Thyroid gland (tissue), 4 donors: ENCODE measurements at regions not wholly inside any gene's neighbourhood (a gene's known extent, or its start where the extent isn't known, plus 50 kb on each side); places are given as distances from the start of the nearest gene placed in this dataset.

Experiments used
- POLR2A ChIP-seq, 2 donors: fragments of 450-650 bp; IDR thresholded peaks; one replicate each; pipeline ENCODE4 v1.6.1; 2017; ENCODE audit warnings: antibody characterized with exemption in 2 of 2, mild to moderate bottlenecking in 2 of 2, moderate library complexity in 1 of 2
- TF ChIP-seq, protein P1 (sequence below), 6 experiments: fragments of 200-600 bp in 3 of 6; fragments of 450-650 bp in 3 of 6; sonication (generic) in 3 of 6; IDR thresholded peaks; one replicate each; pipeline ENCODE4 v1.5.1; 2016 to 2019; ENCODE audit warnings: antibody characterized with exemption in 6 of 6, mild to moderate bottlenecking in 2 of 6, inconsistent platforms in 1 of 6, moderate library complexity in 1 of 6

GRCh38 chr5:1962619-1963355 is 80.1 kb upstream of the IRX4 start:
- TF ChIP-seq, protein P1, sequence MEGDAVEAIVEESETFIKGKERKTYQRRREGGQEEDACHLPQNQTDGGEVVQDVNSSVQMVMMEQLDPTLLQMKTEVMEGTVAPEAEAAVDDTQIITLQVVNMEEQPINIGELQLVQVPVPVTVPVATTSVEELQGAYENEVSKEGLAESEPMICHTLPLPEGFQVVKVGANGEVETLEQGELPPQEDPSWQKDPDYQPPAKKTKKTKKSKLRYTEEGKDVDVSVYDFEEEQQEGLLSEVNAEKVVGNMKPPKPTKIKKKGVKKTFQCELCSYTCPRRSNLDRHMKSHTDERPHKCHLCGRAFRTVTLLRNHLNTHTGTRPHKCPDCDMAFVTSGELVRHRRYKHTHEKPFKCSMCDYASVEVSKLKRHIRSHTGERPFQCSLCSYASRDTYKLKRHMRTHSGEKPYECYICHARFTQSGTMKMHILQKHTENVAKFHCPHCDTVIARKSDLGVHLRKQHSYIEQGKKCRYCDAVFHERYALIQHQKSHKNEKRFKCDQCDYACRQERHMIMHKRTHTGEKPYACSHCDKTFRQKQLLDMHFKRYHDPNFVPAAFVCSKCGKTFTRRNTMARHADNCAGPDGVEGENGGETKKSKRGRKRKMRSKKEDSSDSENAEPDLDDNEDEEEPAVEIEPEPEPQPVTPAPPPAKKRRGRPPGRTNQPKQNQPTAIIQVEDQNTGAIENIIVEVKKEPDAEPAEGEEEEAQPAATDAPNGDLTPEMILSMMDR (IDR thresholded peaks at IDR 0.05): no peak
- no peak for TF ChIP-seq POLR2A (IDR thresholded peaks at IDR 0.05)
